Eye (tissue), 1 donor: ENCODE measurements at regions not wholly inside any gene's neighbourhood (a gene's known extent, or its start where the extent isn't known, plus 50 kb on each side); places are given as distances from the start of the nearest gene placed in this dataset.

ENCODE experiments used
- DNase-seq: peaks from one replicate; pipeline ENCODE4 v3.0.0-alpha.2; 2015

GRCh38 chrX:45351478-45351877 is 150.8 kb upstream of the DIPK2B start:
- no peak for DNase-seq

DNA sequence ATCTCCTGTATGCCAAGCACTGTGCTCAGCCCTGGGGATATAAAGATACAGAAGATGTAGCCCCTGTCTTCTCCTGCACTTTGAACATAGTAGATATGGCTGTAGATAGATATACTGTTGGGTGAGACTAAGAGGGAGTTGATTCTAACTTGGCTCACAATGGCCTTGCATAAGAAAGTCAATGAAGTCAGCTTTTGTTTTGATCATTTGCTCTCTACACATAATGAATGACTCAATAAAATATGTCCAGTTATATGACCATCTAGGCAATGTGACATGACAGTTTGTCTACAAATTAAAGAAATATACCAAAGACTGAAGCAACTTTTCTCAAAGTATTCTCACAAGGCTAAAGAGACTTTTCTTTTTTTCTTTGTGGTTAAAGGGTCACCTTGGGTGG is 147.6 kb upstream of the DIPK2B start:
- DNase-seq = no peak

DNA sequence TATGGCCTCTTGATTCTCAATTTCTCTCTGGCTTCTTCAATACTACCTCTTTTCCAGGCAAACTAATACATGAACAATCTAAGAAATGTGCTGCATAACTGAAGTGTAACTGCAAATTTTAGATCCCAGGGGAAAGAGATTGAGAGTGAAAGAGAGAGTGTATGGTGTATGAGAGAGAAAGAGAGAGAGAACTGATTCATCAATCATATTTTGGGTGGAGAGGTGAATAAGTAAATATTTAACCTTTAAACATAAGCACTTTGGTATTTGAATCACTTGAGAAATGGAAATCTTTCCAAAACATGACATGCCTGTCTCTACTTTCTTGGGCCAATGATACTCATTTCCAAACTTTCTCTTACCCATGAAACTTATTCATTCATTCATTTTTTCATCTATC is 147.2 kb upstream of the DIPK2B start:
- no peak for DNase-seq

- peak; percentile 8 for DNase-seq
Measured at GRCh38 chrX:45344594-45344993, 143.9 kb upstream of the DIPK2B start.

- DNase-seq = no peak
Measured at GRCh38 chrX:45329217-45329616, 128.5 kb upstream of the DIPK2B start.

DNA sequence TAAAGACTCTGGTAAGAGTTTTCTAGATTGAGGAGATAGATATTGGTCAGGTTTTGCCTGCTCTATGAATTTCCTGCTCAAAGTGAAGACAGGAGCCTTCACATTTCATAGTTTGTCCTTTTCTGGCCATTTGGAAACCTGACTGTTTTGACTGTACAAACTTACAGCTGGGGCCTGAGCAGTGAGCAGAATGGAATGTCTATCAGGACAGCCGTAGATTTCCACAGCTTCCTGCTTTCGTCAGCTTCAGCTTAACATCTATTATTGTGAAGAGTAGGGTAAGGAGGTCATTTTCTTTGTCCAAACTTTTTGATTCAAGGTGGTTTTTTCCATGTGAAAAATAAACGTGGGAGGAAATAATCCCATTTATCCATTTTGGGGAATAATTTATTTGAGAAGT is 124.3 kb upstream of the DIPK2B start:
- DNase-seq = no peak

- no peak for DNase-seq
Measured at GRCh38 chrX:45323387-45323786, 122.7 kb upstream of the DIPK2B start.

- DNase-seq = no peak
Measured at GRCh38 chrX:45322820-45323219, 122.1 kb upstream of the DIPK2B start.

DNA sequence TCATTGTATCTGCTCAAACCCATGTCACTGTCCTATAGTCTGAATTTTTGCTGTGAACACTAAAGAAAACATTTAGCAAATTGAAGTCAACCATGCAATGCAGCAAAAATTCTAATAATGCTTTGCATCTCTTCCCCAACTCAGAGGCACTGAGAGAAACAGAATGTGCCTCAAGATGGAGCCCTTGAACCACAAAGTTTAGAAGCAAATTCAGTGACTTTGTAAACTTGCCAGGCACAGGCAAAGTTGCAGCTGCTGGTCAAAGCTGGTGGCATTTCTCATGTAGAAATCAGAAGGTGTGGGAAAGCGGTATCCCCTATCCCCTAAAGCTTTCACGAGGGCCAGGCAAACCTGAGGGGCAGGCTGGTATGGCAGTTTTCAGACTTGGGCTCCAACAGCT is 121.7 kb upstream of the DIPK2B start:
- DNase-seq = peak; percentile 56

DNA sequence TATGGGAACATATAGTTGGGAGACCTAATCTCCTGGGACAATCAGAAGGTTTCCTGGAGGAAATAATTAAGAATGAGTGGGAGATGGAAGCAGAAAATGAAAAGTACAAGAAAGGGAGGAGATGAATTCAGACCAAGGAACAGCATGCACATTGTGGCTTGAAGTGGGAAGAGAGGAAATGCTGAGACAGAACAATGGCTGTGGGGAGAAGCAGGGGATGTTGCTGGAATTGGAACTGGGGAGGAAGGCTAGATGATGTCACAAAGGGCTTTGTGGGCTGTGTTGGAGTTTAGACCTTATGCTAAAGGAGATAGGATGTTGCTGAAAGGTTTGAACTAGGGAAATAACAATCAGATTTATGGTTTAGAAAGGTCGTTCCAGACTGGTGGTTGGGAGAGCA is 119.5 kb upstream of the DIPK2B start:
- no peak for DNase-seq

DNA sequence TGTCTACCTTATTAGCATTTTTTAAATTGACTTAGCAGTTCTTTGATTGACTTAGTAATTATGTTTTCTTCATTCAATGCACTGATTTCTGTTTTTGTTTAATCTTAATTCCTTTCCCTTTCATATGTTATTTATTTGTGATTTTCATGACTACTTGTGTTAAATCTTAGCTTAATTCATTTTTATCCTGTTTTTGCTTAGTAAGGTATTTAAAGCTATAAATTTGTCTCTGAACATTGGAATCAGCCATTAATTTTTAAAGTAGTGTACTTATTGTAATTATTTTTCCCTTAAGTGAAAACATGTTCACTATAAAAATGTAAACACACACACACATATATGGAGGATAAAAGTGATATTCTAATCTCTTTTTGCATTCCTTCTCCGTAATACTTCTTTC is 109.1 kb upstream of the DIPK2B start:
- no peak for DNase-seq

- DNase-seq = no peak
Measured at GRCh38 chrX:45309096-45309495, 108.4 kb upstream of the DIPK2B start.

DNA sequence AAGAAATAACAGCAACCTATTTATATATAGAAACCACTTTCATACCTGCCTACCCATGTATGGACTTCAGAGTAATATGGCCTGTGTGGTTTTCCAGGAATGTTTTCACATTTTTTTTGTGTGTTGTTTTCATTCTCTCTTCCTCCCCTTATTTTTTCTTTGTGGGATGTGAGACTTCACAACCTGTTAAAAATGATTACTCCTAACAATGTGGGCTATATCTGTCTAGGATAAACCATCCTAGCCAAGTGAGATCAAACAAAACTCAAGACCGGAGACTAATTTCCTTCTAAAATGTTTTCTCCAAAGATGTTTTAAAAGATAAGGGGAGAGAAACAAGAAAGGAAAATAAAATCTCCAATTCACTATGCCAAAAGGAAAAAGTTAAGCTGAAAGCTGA is 106.1 kb upstream of the DIPK2B start:
- DNase-seq = no peak

- no peak for DNase-seq
Measured at GRCh38 chrX:45300638-45301037, 100.0 kb upstream of the DIPK2B start.

DNA sequence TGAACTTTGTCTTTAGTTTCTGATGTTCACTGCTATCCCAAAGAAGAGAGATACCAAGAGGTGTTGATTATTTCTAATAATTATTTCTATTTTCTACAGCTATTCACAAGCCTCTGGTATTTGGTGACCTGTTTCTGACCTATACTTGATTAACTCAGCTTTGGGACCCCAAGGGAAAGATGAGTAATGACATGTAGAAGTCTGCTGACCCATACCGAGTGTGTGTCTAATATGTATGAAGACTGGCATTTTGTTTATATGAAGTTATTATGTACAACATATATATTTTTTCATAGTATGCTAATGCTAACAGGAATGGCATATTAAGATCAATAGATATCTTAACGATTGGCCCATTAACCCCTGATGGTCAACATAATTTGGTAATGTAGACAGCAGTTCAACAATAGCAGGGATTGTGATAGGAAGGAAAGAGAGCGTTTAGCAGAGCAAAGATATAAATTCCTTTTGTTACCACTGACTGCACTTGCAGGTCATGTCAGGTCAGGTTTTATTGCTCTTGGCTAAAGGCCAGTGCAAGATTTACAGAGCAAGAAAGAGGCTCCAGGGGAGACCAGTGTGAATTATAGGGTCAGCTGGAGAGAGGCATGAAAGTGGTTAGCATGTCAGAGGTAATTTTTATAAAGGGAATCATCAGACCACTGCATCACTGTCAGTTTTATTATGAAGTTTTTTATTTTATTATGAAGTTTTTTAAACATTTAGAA is 94.7 kb upstream of the DIPK2B start:
- DNase-seq = peak; percentile 36

- no peak for DNase-seq
Measured at GRCh38 chrX:45274576-45274975, 73.9 kb upstream of the DIPK2B start.

DNA sequence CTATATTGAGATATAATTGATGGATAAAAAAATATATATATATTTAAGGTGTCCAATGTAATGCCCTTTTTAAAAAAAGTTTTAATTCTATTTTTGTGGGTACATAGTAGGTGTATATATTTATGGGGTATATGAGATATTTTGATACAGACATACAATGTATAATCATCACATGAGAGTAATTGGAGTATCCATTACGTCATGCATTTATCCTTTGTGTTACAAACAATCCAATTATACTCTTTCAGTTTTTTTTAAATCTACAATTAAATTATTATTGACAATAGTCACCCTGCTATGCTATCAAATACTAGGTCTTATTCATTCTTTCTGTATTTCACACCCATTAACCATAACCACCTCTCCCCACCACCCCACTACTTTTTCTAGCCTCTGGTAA is 66.3 kb upstream of the DIPK2B start:
- DNase-seq = no peak

- peak; percentile 1 for DNase-seq
Measured at GRCh38 chrX:45266456-45266855, 65.8 kb upstream of the DIPK2B start.

DNA sequence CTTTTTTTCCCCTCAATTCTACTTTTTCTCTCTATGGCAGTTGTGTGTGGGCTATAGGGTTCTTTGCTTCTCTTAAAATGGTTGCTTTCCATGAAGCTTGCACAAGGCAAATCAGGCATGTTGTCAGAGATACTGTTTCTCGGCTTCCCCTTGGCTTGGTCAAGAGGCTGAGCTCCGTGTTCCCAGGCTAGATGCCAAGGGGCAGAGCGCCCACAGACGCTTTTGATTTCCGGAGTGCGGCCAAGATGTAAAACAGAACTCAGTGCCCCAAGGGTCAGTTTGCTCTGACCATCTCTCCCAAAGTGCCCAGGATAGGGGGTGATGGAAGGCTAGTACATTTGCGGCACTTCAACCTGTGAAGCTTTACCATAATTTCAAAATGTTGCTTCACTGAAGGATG is 64.2 kb upstream of the DIPK2B start:
- DNase-seq = no peak

GRCh38 chrX:45261471-45261870 is 60.8 kb upstream of the DIPK2B start:
- DNase-seq = no peak

- DNase-seq = no peak
Measured at GRCh38 chrX:45261005-45261404, 60.3 kb upstream of the DIPK2B start.

DNA sequence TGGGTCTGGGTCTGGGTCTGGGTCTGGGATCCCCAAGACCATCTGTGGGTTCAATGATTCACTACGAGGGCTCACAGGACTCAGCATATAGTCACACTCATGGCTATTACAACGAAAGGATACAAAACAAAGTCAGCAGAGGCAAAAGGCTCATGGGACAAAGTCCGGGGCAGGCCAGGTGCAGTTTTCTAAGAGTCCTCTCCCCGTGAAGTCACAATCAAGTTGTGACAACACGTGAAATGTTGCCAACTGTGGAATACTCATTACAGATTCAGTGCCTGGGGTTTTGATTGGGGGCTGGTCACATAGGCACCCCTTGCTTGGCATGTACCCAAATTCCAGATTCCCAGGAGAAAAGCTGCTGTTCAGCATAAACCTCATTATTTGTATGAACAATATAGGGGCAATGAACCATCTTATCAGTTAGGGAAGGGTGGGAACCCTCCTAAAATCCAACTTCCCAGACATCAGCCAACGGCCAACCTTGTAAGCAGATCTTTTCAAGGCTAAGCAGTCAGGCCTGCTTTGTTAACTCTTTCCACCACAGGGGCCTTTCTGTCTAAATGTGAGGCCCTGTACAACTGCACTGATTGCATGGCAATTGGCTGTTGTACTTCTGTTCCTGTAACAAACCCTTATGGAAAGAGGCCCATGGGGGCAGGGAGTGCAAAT is 58.2 kb upstream of the DIPK2B start:
- no peak for DNase-seq
